T47D (cell line): ENCODE measurements at regions not wholly inside any gene's neighbourhood (a gene's known extent, or its start where the extent isn't known, plus 50 kb on each side); places are given as distances from the start of the nearest gene placed in this dataset.

Experiments
- DNase-seq, 2 experiments: peaks; one replicate each; pipeline versions ENCODE4 v3.0.0 to v3.0.0-alpha.2; 2011 to 2012; ENCODE audit warnings: low read depth in 1 of 2, low spot score in 1 of 2
- JUND ChIP-seq: IDR thresholded peaks from 2 replicates; pipeline ENCODE4 v1.6.1; 2012; ENCODE audit warnings: low read depth
- in situ Hi-C: cut with HindIII; loops from 2 replicates; pipeline ENCODE4 v1.10.0; 2016; ENCODE audit warnings: low sequenced_read_pairs, low pct_unique_long_range_greater_than_20kb

DNA sequence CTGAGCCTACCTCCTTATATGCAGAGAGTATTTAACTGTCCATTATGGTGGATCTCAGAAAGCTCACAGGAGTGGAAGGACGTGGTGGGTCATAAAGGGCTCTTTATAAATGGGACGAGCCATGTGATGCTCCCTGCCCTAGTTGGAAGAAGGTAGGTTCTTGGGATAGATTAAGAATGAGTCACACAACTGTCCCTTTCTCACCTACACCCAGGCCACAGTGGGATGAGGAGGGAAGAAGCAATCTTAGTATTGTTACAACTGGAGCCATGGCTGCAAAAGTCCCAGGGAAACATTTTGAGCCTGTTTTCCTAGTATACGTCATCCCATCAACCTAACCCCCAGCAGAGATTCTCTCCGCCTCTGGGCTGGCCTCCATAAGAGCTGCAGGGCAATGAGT, 229.9 kb downstream of the TTC32 start:
- no peak for TF ChIP-seq JUND
- in situ Hi-C loops: no loop called here

DNA sequence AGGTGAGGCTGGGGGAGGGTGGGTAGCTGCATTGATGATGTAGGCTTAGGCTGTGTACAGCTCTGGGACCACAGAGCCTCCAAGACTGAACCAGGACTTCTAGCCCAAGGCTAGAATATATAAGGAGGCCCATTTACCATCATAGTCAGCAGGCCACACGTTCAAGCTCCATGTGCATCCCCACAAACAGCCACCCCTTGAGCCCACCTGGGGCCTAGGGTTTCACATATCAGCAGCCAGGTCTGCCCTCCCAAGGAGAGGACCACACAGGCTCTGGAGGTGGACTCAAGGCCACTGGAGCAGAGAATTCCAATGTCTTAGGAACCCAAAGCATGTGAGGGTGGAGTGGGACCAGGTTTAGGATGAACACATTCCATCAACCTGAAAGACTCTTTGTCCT, 230.5 kb downstream of the TTC32 start:
- in situ Hi-C loops: no loop called here
- no peak for DNase-seq
- no peak for TF ChIP-seq JUND

More for the DNA sequence above, 229.9 kb downstream of the TTC32 start:
- no peak for DNase-seq

DNA sequence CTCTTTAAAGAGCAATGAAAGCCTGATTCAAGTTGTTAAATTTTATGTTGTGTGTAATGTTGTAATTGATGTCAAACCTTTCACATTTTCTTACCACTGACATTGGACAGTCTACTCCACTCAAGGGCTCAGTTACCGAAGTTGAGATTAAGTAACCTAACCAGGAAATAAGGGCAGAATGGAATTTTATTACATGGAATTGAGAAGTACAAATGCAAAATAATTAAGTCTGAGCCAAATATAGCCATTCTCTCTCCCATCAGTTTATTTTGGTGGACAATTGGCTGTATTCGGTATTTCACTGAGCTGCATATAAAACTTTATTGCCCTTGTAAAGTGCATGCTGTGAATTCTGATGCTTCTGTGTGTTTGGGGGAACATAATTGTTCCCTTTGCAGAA, 231.5 kb downstream of the TTC32 start:
- TF ChIP-seq JUND: no peak
- DNase-seq: no peak

DNA sequence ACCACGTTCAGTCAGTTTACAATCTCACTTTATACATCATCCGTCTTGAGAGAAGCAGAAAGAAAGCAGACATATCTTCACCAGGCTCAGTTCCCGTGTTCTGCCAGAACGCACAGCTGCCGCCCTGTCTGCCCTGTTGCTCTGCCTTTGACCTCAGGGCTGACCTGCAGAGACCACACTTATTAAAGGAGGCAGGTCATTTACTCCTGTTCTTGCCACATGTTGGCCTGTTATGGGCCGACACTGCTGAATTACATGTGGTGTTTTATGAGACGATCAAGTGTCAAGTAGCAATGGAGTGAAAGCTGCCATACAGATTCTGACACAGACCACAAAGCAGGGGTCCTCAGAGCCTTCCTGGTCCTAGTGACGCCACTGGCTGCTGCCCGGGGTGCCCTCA, 232.2 kb downstream of the TTC32 start:
- in situ Hi-C loops: no loop called here
- TF ChIP-seq JUND: no peak
- no peak for DNase-seq

More for the DNA sequence above, 231.5 kb downstream of the TTC32 start:
- in situ Hi-C loops: no loop called here

DNA sequence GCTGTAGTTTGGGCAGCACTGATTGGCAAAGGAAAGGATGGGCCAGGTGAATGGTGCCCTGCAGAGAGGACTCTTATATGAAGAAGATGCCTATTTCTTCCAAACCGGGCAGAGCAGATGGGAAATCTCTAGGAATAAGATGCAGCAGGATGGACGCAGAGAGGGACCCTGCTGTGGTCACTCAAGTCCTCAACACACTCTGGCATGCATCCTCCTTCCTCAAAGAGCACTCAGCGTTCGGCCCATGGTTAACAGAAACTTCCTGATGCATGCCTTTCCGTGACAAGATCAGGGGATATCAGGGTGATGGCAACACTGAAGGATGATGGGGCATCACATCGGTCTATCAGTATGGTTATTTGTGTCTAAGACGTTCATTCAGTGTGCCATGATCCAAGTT, 232.7 kb downstream of the TTC32 start:
- in situ Hi-C loops: no loop called here
- no peak for TF ChIP-seq JUND
- no peak for DNase-seq

DNA sequence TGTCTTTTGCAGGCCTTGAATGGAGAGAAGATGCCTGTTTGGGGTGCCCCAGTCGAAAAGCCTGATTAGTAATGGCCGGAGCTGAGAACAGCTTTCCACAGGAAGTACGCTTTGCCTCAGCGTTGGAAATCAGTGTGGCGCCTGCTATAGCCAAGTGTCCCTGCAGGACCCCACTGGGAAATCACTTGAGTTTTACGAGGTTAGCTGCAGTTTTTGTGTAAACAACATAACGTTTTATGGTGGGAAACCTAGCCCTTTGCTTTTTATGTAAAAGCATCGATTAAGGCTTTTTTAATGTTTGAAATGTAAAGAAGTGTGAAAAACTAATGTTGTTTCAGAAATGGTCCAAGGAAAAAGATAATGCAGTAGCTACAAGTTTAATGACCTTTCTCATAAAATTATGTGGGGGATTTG, 234.2 kb downstream of the TTC32 start:
- TF ChIP-seq JUND: no peak
- DNase-seq: no peak
- in situ Hi-C loops: no loop called here

DNA sequence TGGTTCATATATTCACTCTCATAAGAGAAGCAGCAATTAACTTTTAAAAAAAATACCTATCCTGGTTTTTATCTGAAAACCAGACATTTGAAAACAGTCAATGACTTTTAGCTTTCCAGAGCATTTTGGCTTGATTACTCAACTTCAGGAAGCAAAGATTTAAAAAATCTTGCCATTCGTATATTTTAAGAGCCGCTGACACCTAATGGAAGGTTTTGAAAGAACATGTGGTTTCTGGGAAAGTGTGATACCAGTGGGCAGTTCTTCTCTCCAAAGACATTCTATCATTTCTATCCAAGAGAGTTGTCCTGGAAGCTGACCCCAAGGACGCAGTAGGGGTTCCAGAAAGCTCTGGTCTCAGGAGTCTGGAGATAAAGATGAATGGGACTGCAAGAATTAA, 234.7 kb downstream of the TTC32 start:
- peak in 1 of 2 experiments; percentile 36 for DNase-seq
- in situ Hi-C loops: no loop called here
- TF ChIP-seq JUND: no peak

DNA sequence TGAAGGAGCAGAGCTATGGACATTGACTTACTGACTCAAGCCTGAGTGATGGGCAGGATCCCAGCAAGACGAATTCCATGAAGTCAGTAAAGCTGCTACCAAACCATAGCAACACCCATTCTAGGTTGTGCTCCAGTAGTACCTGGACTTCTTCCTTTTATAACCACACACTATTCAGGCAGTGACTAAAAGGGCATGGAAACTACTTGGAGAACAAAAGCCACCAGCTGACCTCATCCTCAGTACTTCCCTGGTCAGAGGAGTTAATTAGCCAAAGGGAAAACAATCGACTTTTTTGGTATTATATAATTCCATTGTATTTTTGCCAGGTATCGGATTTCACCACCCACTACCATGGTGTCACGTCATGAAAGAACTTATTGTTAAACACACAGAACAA, 237.1 kb downstream of the TTC32 start:
- in situ Hi-C loops: no loop called here
- DNase-seq: no peak
- no peak for TF ChIP-seq JUND

DNA sequence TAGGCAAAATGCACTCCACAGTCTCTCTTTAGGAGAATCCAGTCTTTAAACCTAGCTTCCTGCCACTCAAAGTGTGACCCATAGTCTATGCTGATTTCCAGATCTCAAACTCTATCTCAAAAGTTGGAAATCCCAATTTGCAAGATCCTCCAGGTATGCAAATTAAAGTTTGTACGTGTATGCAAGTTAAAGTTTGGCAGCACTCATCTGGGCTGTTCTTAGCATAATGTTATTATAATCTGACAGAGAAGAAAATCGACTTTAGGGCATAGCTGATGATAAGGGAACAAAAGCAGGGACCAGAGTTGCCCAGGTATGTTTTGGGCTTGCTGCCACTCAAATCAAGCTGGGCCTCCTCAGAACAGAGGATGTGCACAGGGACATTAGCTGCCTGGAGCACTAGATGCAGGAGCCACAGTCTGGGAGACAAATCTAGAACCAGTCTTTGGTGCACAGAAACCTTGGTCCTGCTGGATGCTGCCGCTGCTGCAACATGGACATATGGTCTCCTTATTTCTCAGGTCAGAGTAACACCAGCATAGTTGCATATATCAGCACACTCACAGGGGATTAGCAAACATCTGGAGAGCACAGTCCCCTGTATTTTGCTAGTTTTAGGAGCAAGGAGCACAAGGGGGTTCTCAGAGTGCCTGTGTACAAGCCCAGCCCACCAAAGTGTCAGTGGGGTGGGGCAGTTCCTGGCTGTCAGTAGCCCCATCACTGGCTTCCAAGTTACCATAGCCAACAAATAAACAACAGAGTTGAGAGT, 242.6 kb downstream of the TTC32 start:
- no peak for TF ChIP-seq JUND
- no peak for DNase-seq
- in situ Hi-C loops: no loop called here

DNA sequence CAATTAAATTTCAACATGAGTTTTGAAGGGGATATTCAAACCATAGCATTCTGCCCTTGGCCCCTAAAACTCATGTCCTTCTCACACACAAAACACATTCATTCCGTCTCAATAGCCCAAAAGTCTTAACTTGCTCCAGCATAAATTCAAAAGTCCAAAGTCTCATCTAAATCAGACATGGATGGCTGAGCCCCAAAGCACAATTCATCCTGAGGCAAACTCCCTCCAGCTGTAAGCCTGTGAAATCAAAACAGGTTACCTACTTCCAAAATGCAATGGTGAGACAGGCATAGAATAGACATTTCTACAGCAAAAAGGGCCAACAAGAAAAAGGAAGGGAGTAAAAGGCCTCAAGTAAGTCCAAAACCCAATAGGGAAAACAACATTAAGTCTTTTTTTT, 245.8 kb downstream of the TTC32 start:
- TF ChIP-seq JUND: no peak
- in situ Hi-C loops: no loop called here
- DNase-seq: no peak

DNA sequence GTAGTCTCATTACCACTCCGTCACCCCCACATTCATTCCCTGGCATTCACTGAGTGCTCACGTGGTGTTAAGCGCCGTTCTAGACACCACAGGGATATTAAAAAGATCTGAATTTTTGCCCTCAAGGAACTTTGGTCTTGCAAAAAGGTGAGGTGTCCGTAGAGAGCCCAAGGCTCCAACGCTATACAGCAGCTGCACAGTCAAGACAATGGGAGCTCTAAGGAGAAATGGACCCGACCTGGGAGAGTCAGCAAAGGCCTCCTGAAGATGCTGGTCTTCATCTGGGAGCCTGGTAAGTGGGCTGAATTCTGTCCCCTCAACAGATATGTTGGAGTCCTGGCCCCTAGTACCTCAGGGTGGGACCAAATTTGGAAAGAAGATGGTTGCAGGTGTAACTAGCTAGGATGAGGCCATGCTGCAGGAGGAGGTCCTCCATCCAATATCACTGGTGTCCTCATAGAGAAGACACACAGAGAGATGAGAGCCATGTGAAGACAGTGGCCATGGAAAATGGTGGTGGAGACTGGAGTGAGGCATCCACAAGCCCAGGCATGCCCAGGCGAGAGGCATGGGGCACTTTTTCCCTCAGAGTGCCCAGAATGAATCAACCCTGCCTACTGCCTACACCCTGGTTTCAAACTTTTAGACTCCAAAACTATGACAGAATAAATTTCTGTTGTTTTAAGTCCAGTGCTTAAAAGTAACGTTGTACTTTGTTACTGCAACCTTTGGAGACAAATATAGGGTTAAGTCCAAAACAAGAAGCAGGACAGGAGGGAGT, 247.3 kb downstream of the TTC32 start:
- in situ Hi-C loops: no loop called here
- no peak for TF ChIP-seq JUND
- DNase-seq: no peak

DNA sequence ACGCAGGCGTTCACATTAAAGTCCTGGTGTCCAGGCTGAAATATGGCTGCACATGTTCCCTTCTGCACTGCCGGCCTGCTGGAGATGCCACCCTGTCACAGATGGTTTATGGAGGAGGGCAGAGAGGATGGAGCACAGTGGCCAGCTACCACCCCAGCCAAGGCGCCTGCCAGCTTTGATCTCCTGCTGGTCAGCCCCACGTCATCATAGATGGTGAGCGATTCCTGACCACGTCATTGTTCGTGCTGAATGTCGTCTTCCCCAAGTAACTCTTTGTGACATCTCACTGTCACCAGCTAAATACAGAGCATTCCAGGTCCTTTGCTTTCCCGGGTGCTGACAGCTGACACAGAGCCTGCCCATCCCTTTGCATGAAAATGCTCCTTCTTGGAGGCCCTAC, 248.3 kb downstream of the TTC32 start:
- no peak for TF ChIP-seq JUND
- in situ Hi-C loops: no loop called here
- DNase-seq: no peak

DNA sequence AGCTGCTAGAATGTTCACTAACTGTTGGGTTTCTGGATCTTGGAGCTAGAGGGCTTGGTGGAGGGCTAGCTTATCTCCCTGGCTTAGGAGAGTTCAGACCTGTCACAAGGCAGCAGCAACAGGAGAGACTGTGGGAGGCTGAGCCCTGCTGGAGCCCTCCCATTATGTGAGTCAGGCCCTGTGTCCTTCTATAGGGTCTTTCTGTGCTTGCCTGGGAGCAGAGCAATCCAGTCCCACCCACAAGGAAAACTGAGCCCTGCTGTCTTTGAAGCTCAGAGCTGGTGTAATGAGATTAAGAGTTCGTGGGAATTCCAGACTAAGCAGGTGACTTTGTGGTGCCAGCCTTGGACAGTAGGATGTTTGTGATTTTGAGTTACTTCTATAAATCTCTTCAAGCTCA, 249.0 kb downstream of the TTC32 start:
- no peak for TF ChIP-seq JUND
- no peak for DNase-seq
- in situ Hi-C loops: no loop called here
